NOMO-1 treated with DMSO at 0.1 percent for 48 hours (cell line): ENCODE measurements at regions not wholly inside any gene's neighbourhood (a gene's known extent, or its start where the extent isn't known, plus 50 kb on each side); places are given as distances from the start of the nearest gene placed in this dataset.

Source experiments
- DNase-seq: peaks from one replicate; lab custom pipeline; 2025; ENCODE audit not compliant: unreplicated experiment; lab: John Stamatoyannopoulos, UW

GRCh38 chr21:25385341-25385740, 221.9 kb downstream of the MRPL39 start:
- DNase-seq, result no peak

- no peak for DNase-seq
These were observed 222.5 kb downstream of the MRPL39 start for GRCh38 chr21:25384782-25385181.

- DNase-seq, result no peak
These were observed 223.7 kb downstream of the MRPL39 start for GRCh38 chr21:25383545-25383944.

GRCh38 chr21:25381936-25382452, 225.3 kb downstream of the MRPL39 start:
- no peak for DNase-seq

- no peak for DNase-seq
These were observed 231.6 kb downstream of the MRPL39 start for GRCh38 chr21:25375675-25376074.

- no peak for DNase-seq
These were observed 233.9 kb downstream of the MRPL39 start for GRCh38 chr21:25373126-25374082.

GRCh38 chr21:25371841-25372425, 235.3 kb downstream of the MRPL39 start:
- DNase-seq, result no peak

GRCh38 chr21:25370311-25370744, 237.0 kb downstream of the MRPL39 start:
- no peak for DNase-seq

- DNase-seq, result no peak
These were observed 237.6 kb downstream of the MRPL39 start for GRCh38 chr21:25369524-25370300.

- DNase-seq, result no peak
These were observed 238.8 kb downstream of the MRPL39 start for GRCh38 chr21:25368531-25368930.

- no peak for DNase-seq
These were observed 241.2 kb downstream of the MRPL39 start for GRCh38 chr21:25366116-25366515.

GRCh38 chr21:25362375-25363267, 244.7 kb downstream of the MRPL39 start:
- DNase-seq, result no peak

- DNase-seq, result no peak
These were observed 245.5 kb downstream of the MRPL39 start for GRCh38 chr21:25361765-25362164.

- no peak for DNase-seq
These were observed 246.2 kb downstream of the MRPL39 start for GRCh38 chr21:25361097-25361496.

- DNase-seq, result no peak
These were observed 246.7 kb downstream of the MRPL39 start for GRCh38 chr21:25360593-25360992.

GRCh38 chr21:25359724-25360123, 247.6 kb downstream of the MRPL39 start:
- DNase-seq, result no peak

- DNase-seq, result no peak
These were observed 257.2 kb downstream of the MRPL39 start for GRCh38 chr21:25350056-25350455.

- DNase-seq, result no peak
These were observed 263.3 kb downstream of the MRPL39 start for GRCh38 chr21:25343774-25344545.

GRCh38 chr21:25342816-25343215, 264.5 kb downstream of the MRPL39 start:
- DNase-seq, result no peak

GRCh38 chr21:25341981-25342380, 265.3 kb downstream of the MRPL39 start:
- DNase-seq, result no peak
